HepG2 (cell line): ENCODE measurements at regions not wholly inside any gene's neighbourhood (a gene's known extent, or its start where the extent isn't known, plus 50 kb on each side); places are given as distances from the start of the nearest gene placed in this dataset.

Experiments
- FOXA3 ChIP-seq: IDR thresholded peaks from 2 replicates; pipeline ENCODE4 v1.6.1; 2016; ENCODE audit warnings: missing genetic modification reagents, missing compliant biosample characterization
- NONO ChIP-seq, 2 experiments: fragments of 450-650 bp in 1 of 2; sonication (generic) in 1 of 2; formaldehyde crosslinking in 1 of 2; IDR thresholded peaks in 1 of 2; conservative IDR thresholded peaks in 1 of 2; 2 replicates each; pipeline versions ENCODE4 v1.6.1 to v1.8.0; 2017 to 2022; ENCODE audit warnings: mild to moderate bottlenecking in 1 of 2, missing genetic modification reagents in 1 of 2, moderate library complexity in 1 of 2
- PCBP2 ChIP-seq: fragments of 200-400 bp; formaldehyde crosslinking; optimal IDR thresholded peaks from 2 replicates; pipeline ENCODE3; 2018; ENCODE audit warnings: low read length, low read depth; ENCODE audit not compliant: poor library complexity, severe bottlenecking
- SNRNP70 ChIP-seq: fragments of 200-400 bp; formaldehyde crosslinking; IDR thresholded peaks from 2 replicates; pipeline ENCODE4 v1.6.1; 2017; ENCODE audit warnings: mild to moderate bottlenecking, low read depth, low read length, moderate library complexity
- SP2 ChIP-seq: sonication (generic); formaldehyde crosslinking; IDR thresholded peaks from 2 replicates; pipeline ENCODE4 v1.5.1; 2020; ENCODE audit warnings: mild to moderate bottlenecking, missing genetic modification reagents
- ZBTB40 ChIP-seq, 2 experiments: fragments of 450-650 bp in 1 of 2; sonication (generic) in 1 of 2; formaldehyde crosslinking in 1 of 2; IDR thresholded peaks; 2 replicates each; pipeline versions ENCODE4 v1.6.1 to v1.8.0; 2016 to 2022; ENCODE audit warnings: antibody characterized with exemption in 1 of 2, mild to moderate bottlenecking in 1 of 2, missing genetic modification reagents in 1 of 2
- ZNF800 ChIP-seq: sonication (generic); formaldehyde crosslinking; IDR thresholded peaks from 2 replicates; pipeline ENCODE4 v1.4.0; 2020; ENCODE audit warnings: missing genetic modification reagents
- TF ChIP-seq, protein P1 (sequence below): sonication (generic); formaldehyde crosslinking; IDR thresholded peaks from 2 replicates; pipeline ENCODE4 v1.8.1; 2022; ENCODE audit warnings: mild to moderate bottlenecking, missing genetic modification reagents

GRCh38 chr10:8894148-8894547 lies 839.7 kb downstream of the GATA3 start:
- TF ChIP-seq FOXA3 (CRISPR knock-in tag) (no peak), SNRNP70 (no peak), PCBP2 (no peak), ZBTB40 (IDR thresholded peaks at IDR 0.05) (no peak), ZBTB40 (CRISPR knock-in tag; IDR thresholded peaks at IDR 0.05) (no peak), ZNF800 (CRISPR knock-in tag) (no peak), SP2 (CRISPR knock-in tag) (no peak), NONO (IDR thresholded peaks at IDR 0.05) (no peak), NONO (CRISPR knock-in tag; conservative IDR thresholded peaks at IDR 0.05) (no peak)
- TF ChIP-seq, protein P1, sequence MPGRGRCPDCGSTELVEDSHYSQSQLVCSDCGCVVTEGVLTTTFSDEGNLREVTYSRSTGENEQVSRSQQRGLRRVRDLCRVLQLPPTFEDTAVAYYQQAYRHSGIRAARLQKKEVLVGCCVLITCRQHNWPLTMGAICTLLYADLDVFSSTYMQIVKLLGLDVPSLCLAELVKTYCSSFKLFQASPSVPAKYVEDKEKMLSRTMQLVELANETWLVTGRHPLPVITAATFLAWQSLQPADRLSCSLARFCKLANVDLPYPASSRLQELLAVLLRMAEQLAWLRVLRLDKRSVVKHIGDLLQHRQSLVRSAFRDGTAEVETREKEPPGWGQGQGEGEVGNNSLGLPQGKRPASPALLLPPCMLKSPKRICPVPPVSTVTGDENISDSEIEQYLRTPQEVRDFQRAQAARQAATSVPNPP (CRISPR knock-in tag), result no peak
